ENCODE measurements at regions not wholly inside any gene's neighbourhood (a gene's known extent, or its start where the extent isn't known, plus 50 kb on each side); places are given as distances from the start of the nearest gene placed in this dataset.

DNA sequence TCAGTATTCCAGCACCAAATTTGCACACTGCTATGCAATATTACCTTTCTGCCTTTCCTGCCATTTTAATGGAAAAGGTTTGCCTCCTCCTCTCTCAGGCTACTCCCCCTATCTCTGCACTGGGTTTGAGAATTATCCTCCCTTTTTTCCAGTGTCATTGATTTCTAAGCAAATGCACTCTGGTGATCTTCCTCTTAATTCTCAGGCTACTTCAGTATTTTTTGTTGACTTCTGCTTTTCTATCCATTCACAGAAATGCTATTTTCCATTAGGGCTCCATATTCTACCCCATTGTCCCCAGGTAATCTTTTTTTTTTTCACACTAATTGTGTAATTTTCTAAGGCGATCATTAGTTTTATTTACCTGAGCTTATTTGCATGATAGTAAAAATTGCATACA lies 144.0 kb downstream of the GJA1 start:
- TF ChIP-seq, protein P1, sequence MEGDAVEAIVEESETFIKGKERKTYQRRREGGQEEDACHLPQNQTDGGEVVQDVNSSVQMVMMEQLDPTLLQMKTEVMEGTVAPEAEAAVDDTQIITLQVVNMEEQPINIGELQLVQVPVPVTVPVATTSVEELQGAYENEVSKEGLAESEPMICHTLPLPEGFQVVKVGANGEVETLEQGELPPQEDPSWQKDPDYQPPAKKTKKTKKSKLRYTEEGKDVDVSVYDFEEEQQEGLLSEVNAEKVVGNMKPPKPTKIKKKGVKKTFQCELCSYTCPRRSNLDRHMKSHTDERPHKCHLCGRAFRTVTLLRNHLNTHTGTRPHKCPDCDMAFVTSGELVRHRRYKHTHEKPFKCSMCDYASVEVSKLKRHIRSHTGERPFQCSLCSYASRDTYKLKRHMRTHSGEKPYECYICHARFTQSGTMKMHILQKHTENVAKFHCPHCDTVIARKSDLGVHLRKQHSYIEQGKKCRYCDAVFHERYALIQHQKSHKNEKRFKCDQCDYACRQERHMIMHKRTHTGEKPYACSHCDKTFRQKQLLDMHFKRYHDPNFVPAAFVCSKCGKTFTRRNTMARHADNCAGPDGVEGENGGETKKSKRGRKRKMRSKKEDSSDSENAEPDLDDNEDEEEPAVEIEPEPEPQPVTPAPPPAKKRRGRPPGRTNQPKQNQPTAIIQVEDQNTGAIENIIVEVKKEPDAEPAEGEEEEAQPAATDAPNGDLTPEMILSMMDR (IDR thresholded peaks at IDR 0.05; ENCODE audit: unreplicated experiment in 3 of 3), result no peak
- H3K36me3 Mint-ChIP-seq (ENCODE audit: low read depth), result no peaks in the 10 kb centered on the region
- H3K9me3 Mint-ChIP-seq, result no peaks in the 10 kb centered on the region
- peaks cover 2% of the 10 kb centered on the region for H3K4me1 Mint-ChIP-seq
- peak overlapping the region in 1 of 3 experiments; percentile 39 for H3K27ac Mint-ChIP-seq
- no peaks in the 10 kb centered on the region for H3K27me3 Mint-ChIP-seq (ENCODE audit: low read depth)
- no peak overlapping the region for H3K4me3 Mint-ChIP-seq

DNA sequence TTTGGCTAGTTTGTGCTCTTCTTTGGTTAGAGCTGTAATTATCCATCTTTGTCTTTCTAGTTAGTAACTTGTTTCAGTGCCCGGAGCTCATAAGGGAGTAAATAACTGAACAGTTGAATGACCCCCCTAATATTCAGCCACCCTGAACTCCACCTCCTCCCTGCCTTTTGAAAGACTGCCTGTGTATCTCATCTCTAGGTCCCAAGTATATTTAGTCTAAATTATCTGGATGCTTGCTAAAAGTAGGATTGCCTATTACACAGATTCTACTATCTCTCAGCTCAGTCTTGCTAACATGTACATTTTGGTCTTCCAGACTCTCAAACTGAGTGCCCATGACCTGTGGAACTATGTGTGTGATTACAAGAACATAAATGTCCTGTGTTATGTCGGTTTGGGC lies 145.9 kb downstream of the GJA1 start:
- Mint-ChIP-seq H3K4me3 (no peak overlapping the region), H3K27ac (peak overlapping the region in 1 of 3 experiments; percentile 25), H3K9me3 (no peaks in the 10 kb centered on the region), H3K36me3 (ENCODE audit: low read depth) (no peaks in the 10 kb centered on the region), H3K4me1 (peaks cover 9% of the 10 kb centered on the region), H3K27me3 (ENCODE audit: low read depth) (no peaks in the 10 kb centered on the region)
- TF ChIP-seq, protein P1 (IDR thresholded peaks at IDR 0.05; ENCODE audit: unreplicated experiment in 3 of 3), result no peak

DNA sequence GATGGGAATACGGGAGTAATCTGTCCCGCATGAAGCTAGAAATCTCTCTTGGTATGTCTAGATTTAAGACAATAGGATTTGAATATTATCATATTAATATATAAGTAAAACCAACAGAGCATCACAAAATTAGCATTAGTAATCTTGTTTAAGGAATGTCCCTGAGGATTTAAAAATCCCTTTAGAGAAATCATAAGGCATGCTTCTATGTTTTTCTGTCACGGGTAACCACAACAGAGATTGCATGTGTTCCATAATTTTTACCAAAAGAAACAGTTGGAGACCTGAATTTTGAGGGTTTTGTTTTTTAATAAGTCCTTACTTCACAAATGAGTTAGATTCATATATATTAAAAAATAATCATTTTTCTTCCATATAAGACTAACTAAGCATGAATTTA lies 146.8 kb downstream of the GJA1 start:
- H3K9me3 Mint-ChIP-seq, result no peaks in the 10 kb centered on the region
- no peaks in the 10 kb centered on the region for H3K36me3 Mint-ChIP-seq (ENCODE audit: low read depth)
- no peak overlapping the region for H3K27ac Mint-ChIP-seq
- H3K4me3 Mint-ChIP-seq, result no peak overlapping the region
- TF ChIP-seq, protein P1 (IDR thresholded peaks at IDR 0.05; ENCODE audit: unreplicated experiment in 3 of 3), result no peak
- no peaks in the 10 kb centered on the region for H3K27me3 Mint-ChIP-seq (ENCODE audit: low read depth)
- H3K4me1 Mint-ChIP-seq, result peaks cover 9% of the 10 kb centered on the region

DNA sequence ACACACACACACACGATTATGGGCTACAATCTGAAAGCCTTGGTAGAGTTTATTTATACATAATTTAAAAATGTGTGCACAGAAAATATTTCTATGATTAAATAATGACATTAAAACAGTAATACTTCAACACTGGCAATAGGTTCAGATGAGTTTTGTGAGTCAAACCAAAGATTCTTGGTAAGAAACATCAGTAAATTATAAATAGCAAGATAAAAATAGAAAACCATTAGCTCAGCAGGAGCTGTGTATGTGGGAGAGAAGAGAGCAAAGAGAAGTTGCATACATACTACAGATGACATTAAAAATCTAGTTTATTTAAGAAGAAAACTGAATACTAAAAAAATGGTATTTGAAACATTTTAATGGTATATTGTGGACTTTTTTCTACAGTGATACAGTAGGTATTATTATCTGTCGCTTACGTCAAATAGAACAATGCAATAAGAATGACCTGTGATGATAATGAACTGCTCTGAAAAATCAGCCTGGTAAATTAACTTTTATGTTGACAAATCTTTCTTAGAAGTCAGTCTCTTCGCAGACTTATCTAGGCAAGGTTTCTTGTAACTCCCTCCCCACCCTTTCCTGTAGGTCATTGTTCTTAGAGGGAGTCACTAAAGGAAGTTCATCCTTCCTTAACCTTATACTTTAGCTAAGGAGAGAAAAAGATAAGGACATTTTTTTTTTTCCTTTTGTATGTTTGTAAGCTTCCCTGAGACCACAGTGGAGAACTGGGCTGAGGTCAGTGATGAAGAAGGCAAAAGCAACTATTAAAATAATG lies 149.3 kb downstream of the GJA1 start:
- Mint-ChIP-seq H3K36me3 (ENCODE audit: low read depth) (no peaks in the 10 kb centered on the region), H3K4me3 (no peak overlapping the region), H3K27me3 (ENCODE audit: low read depth) (no peaks in the 10 kb centered on the region), H3K27ac (peak overlapping the region; percentile 86 to 88 (median 87)), H3K9me3 (no peaks in the 10 kb centered on the region), H3K4me1 (peaks cover 9% of the 10 kb centered on the region)
- TF ChIP-seq, protein P1 (IDR thresholded peaks at IDR 0.05; ENCODE audit: unreplicated experiment in 3 of 3), result no peak

DNA sequence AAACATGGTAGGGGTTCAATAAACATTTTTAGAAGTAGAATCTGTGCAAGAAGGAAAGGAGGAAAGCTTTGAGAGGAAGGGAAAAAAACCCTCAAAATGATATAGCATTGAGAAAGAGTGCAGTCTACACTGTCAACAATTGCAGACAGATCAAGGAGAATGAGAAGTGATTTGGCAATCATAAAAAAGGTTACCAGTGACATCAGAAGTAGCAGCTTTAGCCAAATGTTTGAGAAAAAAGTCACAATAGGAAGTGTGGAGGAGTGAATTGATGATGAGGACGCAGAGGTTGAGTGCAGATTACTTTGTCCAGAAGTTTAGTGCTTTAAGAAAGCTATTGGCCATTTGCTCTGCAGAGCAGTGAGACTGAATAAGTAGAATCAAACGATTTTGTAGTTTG lies 155.0 kb downstream of the GJA1 start:
- H3K4me3 Mint-ChIP-seq, result no peak overlapping the region
- no peaks in the 10 kb centered on the region for H3K36me3 Mint-ChIP-seq (ENCODE audit: low read depth)
- TF ChIP-seq, protein P1 (IDR thresholded peaks at IDR 0.05; ENCODE audit: unreplicated experiment in 3 of 3), result no peak
- H3K4me1 Mint-ChIP-seq, result peaks cover 8% of the 10 kb centered on the region
- H3K9me3 Mint-ChIP-seq, result no peaks in the 10 kb centered on the region
- no peaks in the 10 kb centered on the region for H3K27me3 Mint-ChIP-seq (ENCODE audit: low read depth)
- H3K27ac Mint-ChIP-seq, result peak overlapping the region in 1 of 3 experiments; percentile 2

DNA sequence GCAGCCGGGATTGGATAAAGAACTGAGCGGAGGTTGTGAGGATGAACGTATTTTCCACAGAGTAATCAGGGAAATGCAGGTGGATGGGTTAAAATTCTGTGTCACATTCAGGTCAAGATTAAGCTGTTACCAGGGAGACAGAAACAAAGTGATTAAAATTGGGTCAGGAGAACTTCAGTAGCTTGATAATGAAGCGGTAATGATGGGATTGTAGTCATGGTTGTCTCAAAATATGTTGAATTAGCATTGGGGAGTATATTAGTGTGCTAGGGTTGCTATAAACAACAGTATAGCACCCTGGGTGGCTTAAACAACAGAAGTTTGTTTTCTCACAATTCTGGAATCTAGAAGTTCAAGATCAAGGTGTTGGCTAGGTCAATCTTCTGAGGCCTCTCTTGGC lies 155.5 kb downstream of the GJA1 start:
- Mint-ChIP-seq H3K9me3 (no peaks in the 10 kb centered on the region), H3K36me3 (ENCODE audit: low read depth) (no peaks in the 10 kb centered on the region), H3K27me3 (ENCODE audit: low read depth) (no peaks in the 10 kb centered on the region), H3K4me3 (no peak overlapping the region), H3K4me1 (peaks cover 8% of the 10 kb centered on the region), H3K27ac (peak overlapping the region in 1 of 3 experiments; percentile 2)
- TF ChIP-seq, protein P1 (IDR thresholded peaks at IDR 0.05; ENCODE audit: unreplicated experiment in 3 of 3), result no peak

Measured in nephron (organoid).